AG04449 (cell line): ENCODE measurements at regions not wholly inside any gene's neighbourhood (a gene's known extent, or its start where the extent isn't known, plus 50 kb on each side); places are given as distances from the start of the nearest gene placed in this dataset.

Experiments used
- CTCF ChIA-PET: fragments of 350-600 bp; formaldehyde crosslinking; extraction: SDS; loops from one replicate; lab custom pipeline; 2021; ENCODE audit warnings: antibody characterized with exemption; lab: Yijun Ruan, JAX
- POLR2A ChIA-PET: fragments of 400-600, 350-600 bp; formaldehyde crosslinking; extraction: SDS; loops from one replicate; lab custom pipeline; 2020; ENCODE audit warnings: antibody characterized with exemption, inconsistent platforms; lab: Yijun Ruan, JAX
- DNase-seq: peaks from one replicate; pipeline ENCODE4 v3.0.0-alpha.2; 2010; ENCODE audit warnings: low read depth, low spot score
- H3K4me3 ChIP-seq: 2 replicates; pipeline ENCODE4 v1.5.1; 2011; ENCODE audit warnings: low read depth, mild to moderate bottlenecking, control low read depth, low read length
- TF ChIP-seq, protein P1 (sequence below): IDR thresholded peaks from one replicate; pipeline ENCODE4 v1.5.1; 2011; ENCODE audit warnings: mild to moderate bottlenecking, moderate library complexity, low read length, control low read depth, inconsistent platforms; ENCODE audit not compliant: insufficient read depth; ENCODE audit errors: missing control alignments

DNA sequence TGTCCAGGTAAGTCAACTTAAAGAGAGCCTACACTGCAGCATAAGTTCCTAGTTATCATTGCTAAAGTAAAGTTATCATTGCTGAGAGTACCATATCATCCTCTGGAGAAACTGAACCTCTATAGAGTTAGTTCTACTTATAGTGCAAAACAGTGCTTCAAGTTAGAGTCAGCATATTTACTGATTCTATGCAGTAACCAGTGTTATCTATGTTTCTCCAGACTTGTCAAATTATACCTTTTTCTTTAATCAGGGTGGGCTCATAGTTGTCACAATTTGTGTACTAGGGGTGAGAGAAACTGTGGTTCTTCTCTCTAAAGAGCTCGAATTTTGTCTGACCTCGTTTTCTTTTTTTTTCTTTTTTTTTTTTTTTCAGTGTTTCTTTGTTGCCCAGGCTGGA lies 79.6 kb downstream of the ANXA2R start:
- ChIA-PET CTCF (interaction anchor here (1.7 kb wide), 1 partner anchor 80 kb away, joined by 3 read pairs; the partner anchor contains the start of gene ANXA2R), POLR2A (no interaction called here)
- DNase-seq, result no peak
- TF ChIP-seq, protein P1, sequence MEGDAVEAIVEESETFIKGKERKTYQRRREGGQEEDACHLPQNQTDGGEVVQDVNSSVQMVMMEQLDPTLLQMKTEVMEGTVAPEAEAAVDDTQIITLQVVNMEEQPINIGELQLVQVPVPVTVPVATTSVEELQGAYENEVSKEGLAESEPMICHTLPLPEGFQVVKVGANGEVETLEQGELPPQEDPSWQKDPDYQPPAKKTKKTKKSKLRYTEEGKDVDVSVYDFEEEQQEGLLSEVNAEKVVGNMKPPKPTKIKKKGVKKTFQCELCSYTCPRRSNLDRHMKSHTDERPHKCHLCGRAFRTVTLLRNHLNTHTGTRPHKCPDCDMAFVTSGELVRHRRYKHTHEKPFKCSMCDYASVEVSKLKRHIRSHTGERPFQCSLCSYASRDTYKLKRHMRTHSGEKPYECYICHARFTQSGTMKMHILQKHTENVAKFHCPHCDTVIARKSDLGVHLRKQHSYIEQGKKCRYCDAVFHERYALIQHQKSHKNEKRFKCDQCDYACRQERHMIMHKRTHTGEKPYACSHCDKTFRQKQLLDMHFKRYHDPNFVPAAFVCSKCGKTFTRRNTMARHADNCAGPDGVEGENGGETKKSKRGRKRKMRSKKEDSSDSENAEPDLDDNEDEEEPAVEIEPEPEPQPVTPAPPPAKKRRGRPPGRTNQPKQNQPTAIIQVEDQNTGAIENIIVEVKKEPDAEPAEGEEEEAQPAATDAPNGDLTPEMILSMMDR, result no peak
- no peak overlapping the region for H3K4me3 ChIP-seq

GRCh38 chr5:42956551-42956950 lies 83.6 kb downstream of the ANXA2R start:
- ChIA-PET CTCF (no interaction called here), POLR2A (no interaction called here)
- TF ChIP-seq, protein P1, result no peak
- no peak overlapping the region for H3K4me3 ChIP-seq
- no peak for DNase-seq

DNA sequence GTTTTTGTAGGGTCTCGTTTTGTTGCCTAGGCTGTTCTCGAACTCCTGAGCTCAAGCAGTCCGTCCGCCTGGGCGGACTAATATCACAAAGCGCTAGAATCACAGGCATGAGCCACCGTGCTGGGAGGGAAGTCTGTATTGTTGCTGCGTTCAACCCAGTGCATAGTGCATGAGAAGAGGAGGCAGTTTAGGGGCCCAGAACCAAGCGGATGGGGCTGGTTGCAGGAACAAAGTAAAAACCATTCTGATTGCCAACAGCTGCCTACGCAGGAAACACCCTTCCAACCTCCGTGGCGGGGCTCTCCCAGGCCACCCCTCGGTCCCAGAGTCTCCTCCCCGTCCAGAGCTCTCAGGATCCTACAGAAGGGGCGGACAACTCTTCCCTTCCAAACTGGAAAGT lies 87.1 kb downstream of the ANXA2R start:
- CTCF ChIA-PET, result interaction anchor here (1.0 to 1.9 kb wide), 4 partner anchors 41 to 88 kb away, joined by 3 to 6 read pairs (median 4); no protein-coding TSS in a partner anchor
- POLR2A ChIA-PET, result interaction anchor here (0.5 kb wide), 1 partner anchor 83 kb away, joined by 7 read pairs; no protein-coding TSS in a partner anchor
- no peak for DNase-seq
- TF ChIP-seq, protein P1, result no peak
- H3K4me3 ChIP-seq, result peak overlapping the region; percentile 64

DNA sequence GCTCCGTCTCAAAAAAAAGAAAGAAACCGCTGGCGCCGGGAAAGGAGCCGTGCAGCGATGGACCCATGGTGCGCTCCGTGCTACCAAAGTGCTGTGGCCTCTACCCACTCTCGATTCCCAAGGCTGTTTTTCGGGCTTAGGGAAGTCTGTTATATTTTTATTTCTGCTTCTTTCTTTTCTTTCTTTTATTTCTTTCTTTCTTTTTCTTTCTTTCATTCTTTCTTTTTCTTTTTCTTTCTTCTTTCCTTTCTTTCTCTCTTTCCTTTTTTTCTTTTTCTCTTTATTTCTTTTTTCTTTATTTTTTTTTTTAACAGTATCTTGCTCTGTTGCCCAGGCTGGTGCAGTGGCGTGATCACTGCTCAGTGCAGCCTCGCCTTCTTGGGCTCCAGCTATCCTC lies 87.5 kb downstream of the ANXA2R start:
- TF ChIP-seq, protein P1, result no peak
- POLR2A ChIA-PET, result no interaction called here
- CTCF ChIA-PET, result interaction anchor here (1.2 to 1.9 kb wide), 3 partner anchors 41 to 89 kb away, joined by 3 to 6 read pairs (median 5); no protein-coding TSS in a partner anchor
- DNase-seq, result no peak
- peak overlapping the region; percentile 64 for H3K4me3 ChIP-seq

DNA sequence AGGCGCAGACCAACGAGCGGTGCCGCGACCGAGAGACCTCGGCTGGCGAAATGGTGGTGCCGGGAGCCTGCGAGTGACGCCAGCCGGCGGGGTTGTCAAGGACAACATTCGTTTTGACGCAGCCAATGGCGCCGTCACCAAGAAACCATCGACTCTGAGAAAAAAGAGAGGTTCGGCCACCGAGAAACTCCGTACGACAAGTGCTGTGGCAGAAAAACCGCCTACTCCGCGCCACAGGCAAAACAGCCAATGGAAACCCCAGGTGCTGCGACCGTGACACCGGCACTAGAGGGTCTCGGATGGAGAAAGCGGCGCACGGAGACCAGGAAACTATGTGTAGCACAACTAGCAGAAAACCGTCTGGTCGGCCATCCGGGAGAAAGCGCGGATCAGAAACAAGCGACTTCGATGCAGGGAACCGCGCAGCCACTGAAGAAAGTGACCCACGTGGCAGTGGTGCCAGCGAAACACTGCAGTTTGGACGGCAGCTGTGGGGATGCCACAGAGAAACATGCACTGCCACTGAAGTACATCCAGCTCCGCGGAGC lies 88.8 kb downstream of the ANXA2R start:
- TF ChIP-seq, protein P1, result no peak
- ChIA-PET POLR2A (interaction anchor here (0.5 to 2.7 kb wide), 4 partner anchors 15 to 114 kb away, joined by 3 to 19 read pairs (median 15); no protein-coding TSS in a partner anchor), CTCF (interaction anchor here (1.0 to 2.0 kb wide), 2 partner anchors 40 to 45 kb away, joined by 3 to 11 read pairs; no protein-coding TSS in a partner anchor)
- DNase-seq, result no peak
- peak overlapping the region; percentile 64 for H3K4me3 ChIP-seq

DNA sequence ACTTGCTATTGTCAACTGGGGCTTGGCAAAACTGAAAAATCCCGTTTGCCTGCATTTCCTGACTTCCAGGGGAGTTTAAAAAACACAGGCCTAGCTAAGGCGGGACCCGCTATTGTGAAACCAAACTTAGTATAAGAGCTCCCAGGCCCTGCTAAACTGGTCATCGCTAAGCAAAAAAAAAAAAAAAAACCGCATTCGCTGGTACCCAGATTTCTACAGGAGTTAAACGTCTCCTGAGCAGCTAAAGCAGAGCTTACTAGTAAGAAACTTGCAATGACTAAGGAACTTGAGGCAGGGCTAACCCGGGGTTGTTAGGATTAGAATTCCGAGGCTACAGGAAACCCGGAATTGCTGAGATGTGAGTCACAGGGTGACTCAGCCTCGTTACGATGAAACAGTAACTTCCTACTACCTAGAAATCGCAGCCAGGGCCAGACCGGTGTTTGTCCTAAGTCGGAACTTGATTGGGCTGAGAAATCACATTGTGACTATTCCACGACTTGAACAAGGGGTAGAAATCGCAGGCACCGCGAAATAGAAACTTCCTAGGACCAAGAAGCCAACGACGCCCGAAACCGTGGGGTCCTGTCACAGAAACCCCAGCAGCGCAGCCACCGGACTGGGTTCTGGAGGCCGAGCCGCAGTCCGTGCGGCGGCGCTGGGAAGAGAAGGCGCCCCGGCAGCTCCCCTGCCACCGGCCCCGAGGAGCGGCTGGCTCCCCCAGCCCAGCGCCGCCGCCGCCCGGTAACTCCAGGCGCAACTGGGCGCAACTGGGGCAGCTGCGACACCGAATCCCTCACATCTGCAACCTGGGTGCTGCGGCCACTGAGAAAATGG lies 89.4 kb downstream of the ANXA2R start:
- DNase-seq, result peak; percentile 99
- H3K4me3 ChIP-seq, result peak overlapping the region; percentile 64
- TF ChIP-seq, protein P1, result no peak
- POLR2A ChIA-PET, result interaction anchor here (0.5 to 2.7 kb wide), 7 partner anchors 16 to 170 kb away, joined by 3 to 19 read pairs (median 4); partner anchors contain the start of gene ZNF131
- CTCF ChIA-PET, result interaction anchor here (0.7 to 4.9 kb wide), 6 partner anchors 13 to 114 kb away, joined by 3 to 52 read pairs (median 5); no protein-coding TSS in a partner anchor
